ENCODE measurements at regions not wholly inside any gene's neighbourhood (a gene's known extent, or its start where the extent isn't known, plus 50 kb on each side); places are given as distances from the start of the nearest gene placed in this dataset.

DNA sequence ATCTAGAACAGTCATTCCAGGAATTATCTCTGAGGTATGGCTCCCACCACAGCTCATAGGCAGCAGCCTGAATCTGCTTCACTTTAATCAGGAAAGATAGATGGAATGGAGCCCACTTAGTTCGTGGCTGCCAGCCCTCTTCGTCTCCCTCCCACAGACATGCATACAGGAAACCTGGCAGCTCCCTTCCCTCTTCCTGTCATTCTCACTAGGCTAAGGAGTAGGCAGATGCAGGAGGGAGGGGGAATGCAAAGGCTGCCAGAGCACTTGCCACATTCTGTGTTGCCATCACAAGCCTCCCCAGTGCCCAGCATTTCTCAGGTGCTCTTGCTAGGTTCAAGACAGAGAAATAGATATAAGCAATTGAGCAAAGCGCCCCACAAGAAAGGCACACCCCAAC, 378.9 kb downstream of the ELAVL2 start:
- DNase-seq: no peak
- H3K4me3 Mint-ChIP-seq: no peak overlapping the region
- no peaks in the 10 kb centered on the region for H3K4me1 Mint-ChIP-seq
- peaks cover 0 to 3% (median 0%) of the 10 kb centered on the region in 3 donors for H3K27me3 Mint-ChIP-seq (ENCODE audit: low read depth in 3 of 3)
- H3K27ac Mint-ChIP-seq: no peak overlapping the region
- no peaks in the 10 kb centered on the region for H3K36me3 Mint-ChIP-seq
- H3K9me3 Mint-ChIP-seq: peaks cover 12 to 70% (median 27%) of the 10 kb centered on the region in 6 donors

DNA sequence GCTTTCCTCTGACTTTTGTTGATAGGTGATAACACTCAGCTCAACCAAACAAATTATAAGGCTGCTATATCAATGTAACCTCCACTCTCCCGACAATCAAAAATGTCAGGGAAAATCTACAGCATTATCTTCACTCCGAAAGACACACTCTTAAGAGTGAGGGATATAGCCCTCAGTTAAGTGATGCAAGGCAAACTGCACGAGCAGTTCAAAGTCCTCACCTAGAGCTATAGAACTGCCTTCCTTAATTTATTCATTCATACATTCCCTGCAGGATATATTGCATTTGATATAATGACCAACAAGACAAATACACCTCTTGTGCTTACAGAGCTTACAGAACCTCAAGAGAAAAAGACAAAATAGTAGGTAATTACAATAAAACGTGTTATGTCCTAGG, 378.1 kb downstream of the ELAVL2 start:
- DNase-seq: no peak
- Mint-ChIP-seq H3K27ac (no peak overlapping the region), H3K27me3 (ENCODE audit: low read depth in 3 of 3) (peaks cover 0 to 3% (median 0%) of the 10 kb centered on the region in 3 donors), H3K36me3 (peaks cover 0 to under 1% (median 0%) of the 10 kb centered on the region in 3 donors), H3K9me3 (peaks cover 13 to 67% (median 26%) of the 10 kb centered on the region in 6 donors), H3K4me3 (no peak overlapping the region), H3K4me1 (no peaks in the 10 kb centered on the region)

DNA sequence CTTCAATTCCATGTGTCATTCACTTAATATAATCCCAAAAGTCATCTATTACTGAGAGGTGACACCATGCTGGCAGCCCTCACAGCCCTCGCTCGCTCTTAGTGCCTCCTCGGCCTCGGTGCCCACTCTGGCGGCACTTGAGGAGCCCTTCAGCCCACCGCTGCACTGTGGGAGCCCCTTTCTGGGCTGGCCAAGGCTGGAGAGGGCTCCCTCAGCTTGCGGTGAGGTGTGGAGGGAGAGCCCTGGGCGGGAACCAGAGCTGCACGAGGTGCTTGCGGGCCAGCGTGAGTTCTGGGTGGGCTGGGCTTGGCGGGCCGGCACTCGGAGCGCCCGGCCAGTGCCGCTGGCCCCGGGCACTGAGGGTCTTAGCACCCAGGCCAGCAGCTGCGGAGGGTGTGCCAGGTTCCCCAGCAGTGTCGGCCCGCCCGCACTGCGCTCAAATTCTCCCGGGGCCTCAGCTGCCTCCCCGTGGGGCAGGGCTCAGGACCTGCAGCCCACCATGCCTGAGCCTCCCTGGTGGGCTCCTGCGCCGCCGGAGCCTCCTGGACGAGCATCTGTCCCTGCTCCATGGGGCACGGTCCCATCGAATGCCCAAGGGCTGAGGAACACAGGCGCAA, 374.1 kb downstream of the ELAVL2 start:
- Mint-ChIP-seq H3K27me3 (ENCODE audit: low read depth in 3 of 3) (peaks cover 0 to 2% (median 1%) of the 10 kb centered on the region in 3 donors), H3K4me1 (no peaks in the 10 kb centered on the region), H3K36me3 (peaks cover 0 to 6% (median 0%) of the 10 kb centered on the region in 3 donors), H3K4me3 (no peak overlapping the region), H3K27ac (no peak overlapping the region), H3K9me3 (peaks cover 2 to 56% (median 20%) of the 10 kb centered on the region in 6 donors)
- no peak for DNase-seq

DNA sequence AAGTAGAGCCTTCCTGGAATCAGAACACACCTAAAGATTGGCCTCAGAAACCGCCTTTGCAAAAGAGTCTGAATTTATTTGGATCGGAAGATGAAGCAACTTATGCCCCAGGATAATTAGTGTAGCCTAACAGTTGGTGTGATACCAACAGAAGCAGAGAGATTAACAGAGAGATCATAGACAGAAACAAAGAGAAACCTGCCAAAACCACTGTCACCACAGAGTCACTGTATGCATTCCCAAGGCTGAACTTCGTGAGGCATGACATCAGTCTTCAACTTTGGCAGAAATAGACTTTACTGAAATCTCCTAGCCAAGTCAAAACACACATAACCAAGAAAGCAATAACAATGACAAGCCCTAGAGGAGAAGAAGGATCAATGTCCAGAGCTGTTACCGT, 361.8 kb downstream of the ELAVL2 start:
- peaks cover 20 to 44% (median 31%) of the 10 kb centered on the region in 6 donors for H3K9me3 Mint-ChIP-seq
- no peak for DNase-seq
- H3K36me3 Mint-ChIP-seq: no peaks in the 10 kb centered on the region
- H3K27ac Mint-ChIP-seq: no peak overlapping the region
- H3K4me3 Mint-ChIP-seq: no peak overlapping the region
- no peaks in the 10 kb centered on the region for H3K27me3 Mint-ChIP-seq (ENCODE audit: low read depth in 3 of 3)
- no peaks in the 10 kb centered on the region for H3K4me1 Mint-ChIP-seq

DNA sequence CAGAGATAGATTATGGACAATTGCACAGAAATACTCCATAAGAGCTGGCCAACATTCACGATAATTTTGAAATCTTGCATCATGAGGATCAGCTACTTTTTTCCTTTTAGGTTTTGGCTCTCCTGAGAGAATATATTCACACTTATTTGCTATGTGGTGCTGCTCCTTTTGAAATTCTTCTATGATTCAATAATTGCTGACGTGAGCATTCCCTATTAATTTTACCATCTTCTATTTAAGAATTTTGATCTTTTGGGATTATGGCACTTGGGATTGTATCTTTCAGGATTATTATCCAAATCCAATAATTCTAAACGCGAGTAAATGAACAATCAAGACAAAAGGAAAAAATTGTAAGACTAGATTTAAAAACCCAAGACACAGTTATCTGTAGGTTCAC, 358.8 kb downstream of the ELAVL2 start:
- H3K36me3 Mint-ChIP-seq: no peaks in the 10 kb centered on the region
- H3K27ac Mint-ChIP-seq: no peak overlapping the region
- H3K4me1 Mint-ChIP-seq: no peaks in the 10 kb centered on the region
- no peak for DNase-seq
- no peak overlapping the region for H3K4me3 Mint-ChIP-seq
- H3K27me3 Mint-ChIP-seq (ENCODE audit: low read depth in 3 of 3): no peaks in the 10 kb centered on the region
- H3K9me3 Mint-ChIP-seq: peaks cover 22 to 47% (median 33%) of the 10 kb centered on the region in 6 donors

DNA sequence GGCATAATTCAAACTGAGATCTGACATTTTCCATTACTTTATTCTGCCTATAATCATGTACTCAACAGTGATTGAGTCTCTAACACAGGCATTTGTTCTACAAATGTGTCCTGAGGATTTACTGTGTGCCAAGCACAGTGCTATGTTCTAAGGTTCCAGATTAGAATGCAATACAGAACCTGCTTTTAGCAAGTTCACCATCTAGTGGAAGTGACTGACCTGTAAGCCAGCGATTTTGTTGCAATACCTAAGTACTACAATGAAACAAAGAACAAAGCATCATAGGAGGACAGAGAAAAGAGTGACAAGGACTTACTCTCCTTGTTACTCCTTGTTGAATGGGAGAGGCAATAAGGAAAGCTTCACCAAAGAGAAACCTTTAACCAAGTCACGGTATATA, 348.1 kb downstream of the ELAVL2 start:
- Mint-ChIP-seq H3K9me3 (peaks cover 11 to 43% (median 19%) of the 10 kb centered on the region in 6 donors), H3K36me3 (peaks cover 0 to 3% (median 0%) of the 10 kb centered on the region in 3 donors), H3K27ac (no peak overlapping the region), H3K4me3 (no peak overlapping the region), H3K27me3 (ENCODE audit: low read depth in 3 of 3) (peaks cover 0 to 2% (median 0%) of the 10 kb centered on the region in 3 donors), H3K4me1 (no peaks in the 10 kb centered on the region)
- DNase-seq: no peak

DNA sequence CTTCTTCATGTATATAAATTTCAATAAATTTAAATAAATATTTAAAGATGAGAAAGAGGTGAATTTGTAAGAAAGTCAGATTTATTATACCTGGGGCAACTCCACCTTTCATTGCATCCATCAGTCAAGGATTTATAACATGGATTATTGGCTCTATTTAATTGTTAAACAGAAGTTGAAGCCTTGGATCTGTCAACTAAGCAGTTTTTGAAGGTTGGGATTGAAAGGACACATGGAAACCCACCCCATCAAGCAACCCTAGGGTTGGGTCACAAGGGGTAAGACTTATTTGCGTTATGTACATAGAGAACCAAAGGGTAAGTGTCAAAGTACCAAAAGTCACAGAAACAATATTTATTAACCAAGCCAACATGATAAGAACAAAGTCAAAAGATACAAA, 342.5 kb downstream of the ELAVL2 start:
- Mint-ChIP-seq H3K4me1 (no peaks in the 10 kb centered on the region), H3K9me3 (peaks cover 8 to 49% (median 19%) of the 10 kb centered on the region in 6 donors), H3K27me3 (ENCODE audit: low read depth in 3 of 3) (peaks cover 0 to 2% (median 0%) of the 10 kb centered on the region in 3 donors), H3K36me3 (peaks cover 0 to 4% (median 3%) of the 10 kb centered on the region in 3 donors), H3K27ac (no peak overlapping the region), H3K4me3 (no peak overlapping the region)
- DNase-seq: no peak

DNA sequence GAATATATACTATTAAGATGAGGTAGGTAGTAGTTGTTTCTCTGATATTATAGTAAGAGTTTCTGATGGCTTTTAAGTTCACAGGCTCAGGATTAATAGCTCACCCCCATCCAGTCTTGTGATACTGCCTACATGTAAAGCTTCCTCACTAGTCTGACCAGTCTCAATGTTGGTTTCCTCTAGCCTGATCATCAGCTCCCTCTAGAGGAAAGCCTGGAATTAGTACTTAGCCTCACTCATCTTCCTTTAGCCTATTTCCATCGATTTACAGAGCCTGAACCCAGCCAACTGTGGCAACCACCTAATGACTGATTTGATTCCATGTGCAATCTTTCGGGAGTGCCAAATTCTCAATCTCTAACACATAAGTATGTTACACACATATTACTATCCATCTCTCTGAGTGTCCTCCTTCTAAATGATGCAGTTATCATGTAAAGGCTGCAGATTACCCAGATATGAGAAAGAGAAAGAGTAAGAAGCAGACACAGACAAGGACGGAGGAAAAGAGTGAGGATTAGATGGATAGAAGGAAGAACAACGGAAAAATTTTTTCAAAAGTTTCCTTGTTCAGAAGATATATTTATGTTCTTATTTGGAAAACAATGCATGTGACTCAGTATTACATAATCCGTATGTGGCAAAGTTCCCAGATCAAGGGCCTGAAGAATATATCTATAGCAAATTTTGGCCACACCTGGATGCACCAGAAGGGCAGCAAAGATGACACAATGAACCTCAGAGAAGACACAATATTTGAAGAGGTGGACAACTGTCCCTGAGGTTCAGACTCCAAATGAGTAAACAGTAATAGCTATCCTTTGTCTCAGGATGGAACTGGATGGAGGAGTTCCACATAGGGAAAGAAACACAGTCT, 333.7 kb downstream of the ELAVL2 start:
- H3K27ac Mint-ChIP-seq: no peak overlapping the region

DNA sequence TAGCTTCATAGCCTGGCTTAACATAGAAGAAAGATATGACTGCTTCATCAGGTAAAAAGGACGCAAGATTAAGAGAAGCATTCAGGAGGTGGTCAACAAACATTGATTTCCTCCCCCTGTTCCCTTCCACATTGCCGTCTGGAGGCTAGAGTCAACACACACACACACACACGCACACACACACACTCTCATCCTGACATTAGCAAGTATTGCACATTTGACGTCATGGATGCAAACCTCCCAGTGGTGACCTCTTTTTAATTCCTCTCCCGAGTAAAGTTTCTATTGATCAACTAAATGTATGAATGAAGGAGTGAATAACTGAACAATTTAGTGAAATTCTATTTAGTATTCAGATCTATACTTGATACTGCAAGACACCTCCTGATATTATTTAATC, 332.8 kb downstream of the ELAVL2 start:
- Mint-ChIP-seq H3K9me3 (peaks cover 4 to 15% (median 9%) of the 10 kb centered on the region in 6 donors), H3K4me1 (no peaks in the 10 kb centered on the region), H3K27ac (no peak overlapping the region), H3K27me3 (ENCODE audit: low read depth in 3 of 3) (no peaks in the 10 kb centered on the region), H3K4me3 (no peak overlapping the region), H3K36me3 (no peaks in the 10 kb centered on the region)
- no peak for DNase-seq

More for the DNA sequence above, 333.7 kb downstream of the ELAVL2 start:
- no peaks in the 10 kb centered on the region for H3K27me3 Mint-ChIP-seq (ENCODE audit: low read depth in 3 of 3)
- no peaks in the 10 kb centered on the region for H3K36me3 Mint-ChIP-seq
- no peak overlapping the region for H3K4me3 Mint-ChIP-seq
- H3K9me3 Mint-ChIP-seq: peaks cover 0 to 12% (median 8%) of the 10 kb centered on the region in 6 donors
- DNase-seq: no peak
- H3K4me1 Mint-ChIP-seq: no peaks in the 10 kb centered on the region

DNA sequence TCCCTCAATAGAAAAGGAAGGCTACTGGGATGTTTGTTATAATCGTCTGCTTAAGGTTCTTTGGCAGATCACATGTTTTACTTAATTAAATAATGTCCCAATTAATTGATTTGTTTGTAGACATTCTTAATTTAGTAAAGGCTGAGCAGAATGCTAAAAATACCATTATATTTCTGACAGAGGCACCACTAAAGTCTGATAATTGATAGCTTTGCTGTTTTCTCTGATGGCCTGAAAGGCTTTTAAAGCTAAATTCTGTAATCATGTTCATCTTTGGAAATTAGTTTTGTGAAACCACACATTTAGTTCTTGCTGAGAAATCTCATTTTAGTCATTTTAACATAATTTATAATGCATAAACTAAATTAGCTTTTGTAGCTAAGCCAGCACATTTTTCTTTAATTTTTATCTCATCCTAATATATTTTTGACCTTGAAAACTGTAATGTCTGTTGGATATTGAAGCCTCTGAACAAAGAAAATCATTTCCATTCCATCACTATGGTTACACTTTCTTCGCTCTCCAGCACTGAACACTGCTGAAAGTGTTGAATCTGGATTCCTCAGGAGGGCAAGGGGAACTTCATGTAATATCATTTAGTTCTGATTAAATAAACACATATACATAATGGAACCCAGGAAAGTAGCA, 329.4 kb downstream of the ELAVL2 start:
- Mint-ChIP-seq H3K4me3 (no peak overlapping the region), H3K9me3 (peaks cover 4 to 26% (median 18%) of the 10 kb centered on the region in 6 donors), H3K36me3 (no peaks in the 10 kb centered on the region), H3K27ac (no peak overlapping the region), H3K27me3 (ENCODE audit: low read depth in 3 of 3) (no peaks in the 10 kb centered on the region), H3K4me1 (no peaks in the 10 kb centered on the region)
- DNase-seq: no peak

DNA sequence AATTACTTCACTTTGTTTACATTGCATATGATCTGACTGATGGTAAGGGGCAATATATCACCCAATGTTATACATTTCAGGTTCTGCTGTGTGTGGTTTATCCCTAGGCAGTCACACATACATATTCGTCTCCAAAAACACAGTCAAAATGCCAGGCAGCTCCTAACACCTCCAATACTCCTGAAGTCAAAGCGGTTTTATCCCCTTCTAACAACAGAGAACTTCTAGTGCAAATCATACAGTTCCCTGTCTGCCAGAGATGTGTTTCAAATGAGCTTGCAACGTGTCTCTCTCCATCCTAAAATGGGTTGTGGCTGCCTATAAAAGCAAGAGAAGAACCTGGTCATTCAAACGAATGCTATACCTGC, 328.9 kb downstream of the ELAVL2 start:
- no peaks in the 10 kb centered on the region for H3K4me1 Mint-ChIP-seq
- no peaks in the 10 kb centered on the region for H3K36me3 Mint-ChIP-seq
- no peaks in the 10 kb centered on the region for H3K27me3 Mint-ChIP-seq (ENCODE audit: low read depth in 3 of 3)
- H3K4me3 Mint-ChIP-seq: no peak overlapping the region
- no peak for DNase-seq
- H3K9me3 Mint-ChIP-seq: peaks cover 4 to 29% (median 18%) of the 10 kb centered on the region in 6 donors
- no peak overlapping the region for H3K27ac Mint-ChIP-seq

DNA sequence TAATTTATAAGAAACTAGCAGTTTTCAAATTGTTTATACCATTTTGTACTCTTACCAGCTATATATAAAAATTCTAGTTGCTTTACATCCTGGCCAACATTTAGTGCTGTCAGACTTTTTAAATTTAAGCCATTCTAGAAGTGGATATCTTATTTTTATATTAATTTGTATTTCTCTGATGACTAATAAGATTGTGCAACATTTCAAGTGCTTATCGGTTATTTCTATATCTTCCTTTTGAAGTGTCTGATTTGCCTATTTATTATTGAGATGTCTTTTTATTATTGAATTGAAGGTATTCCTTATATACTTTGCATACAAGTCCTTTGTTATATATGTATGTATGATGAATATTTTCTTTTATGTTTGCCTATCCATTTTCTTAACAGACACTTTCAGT, 324.0 kb downstream of the ELAVL2 start:
- no peaks in the 10 kb centered on the region for H3K36me3 Mint-ChIP-seq
- no peaks in the 10 kb centered on the region for H3K4me1 Mint-ChIP-seq
- H3K27ac Mint-ChIP-seq: no peak overlapping the region
- no peak for DNase-seq
- H3K27me3 Mint-ChIP-seq (ENCODE audit: low read depth in 3 of 3): peaks cover 0 to 4% (median 0%) of the 10 kb centered on the region in 3 donors
- H3K4me3 Mint-ChIP-seq: no peak overlapping the region
- peaks cover 4 to 39% (median 22%) of the 10 kb centered on the region in 6 donors for H3K9me3 Mint-ChIP-seq

DNA sequence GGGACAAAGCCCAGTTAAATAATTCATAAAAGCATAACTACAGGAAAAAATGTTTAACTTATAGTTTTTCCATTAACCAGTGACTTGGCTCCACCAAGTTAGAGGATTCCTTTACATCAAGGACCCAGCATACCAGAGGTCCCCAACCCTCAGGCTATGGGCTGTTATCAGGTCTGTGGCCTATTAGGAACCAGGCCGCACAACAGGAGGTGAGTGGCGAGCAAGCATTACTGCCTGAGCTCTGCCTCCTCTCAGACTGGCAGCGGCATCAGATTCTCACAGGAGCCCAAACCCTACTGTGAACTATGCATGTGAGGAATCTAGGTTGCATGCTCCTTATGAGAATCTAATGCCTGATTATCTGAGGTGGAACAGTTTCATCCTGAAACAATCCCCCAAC, 303.1 kb downstream of the ELAVL2 start:
- H3K9me3 Mint-ChIP-seq: peaks cover 12 to 59% (median 39%) of the 10 kb centered on the region in 6 donors
- no peak overlapping the region for H3K4me3 Mint-ChIP-seq
- no peak overlapping the region for H3K27ac Mint-ChIP-seq
- no peaks in the 10 kb centered on the region for H3K4me1 Mint-ChIP-seq
- no peaks in the 10 kb centered on the region for H3K36me3 Mint-ChIP-seq
- peaks cover 0 to 4% (median 2%) of the 10 kb centered on the region in 3 donors for H3K27me3 Mint-ChIP-seq (ENCODE audit: low read depth in 3 of 3)
- no peak for DNase-seq

DNA sequence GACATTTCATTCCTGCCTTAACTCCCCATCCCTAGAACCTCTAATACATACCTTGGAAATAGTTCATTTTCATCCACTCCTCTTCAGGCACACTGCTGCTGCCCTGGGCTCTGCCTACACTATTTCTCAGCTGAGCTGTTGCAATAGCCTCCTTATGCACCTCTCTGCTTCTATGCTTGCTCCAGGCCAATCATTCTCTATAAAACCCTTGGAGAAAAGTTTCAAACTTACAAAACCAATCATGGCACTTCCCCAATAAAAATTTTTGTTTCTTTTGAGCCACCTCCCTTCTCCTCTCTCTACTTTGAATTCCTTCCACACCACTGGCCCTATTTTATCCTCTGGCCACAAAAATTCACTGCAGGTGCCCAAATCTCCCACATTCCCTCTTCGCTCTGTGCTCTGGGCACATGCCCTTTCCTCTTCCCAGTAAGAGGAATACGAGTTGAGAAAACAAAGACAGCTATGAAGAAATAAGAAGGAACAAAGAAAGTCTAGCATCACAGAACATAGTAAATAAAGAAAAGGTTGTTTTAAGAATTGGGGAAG, 301.4 kb downstream of the ELAVL2 start:
- Mint-ChIP-seq H3K4me1 (no peaks in the 10 kb centered on the region), H3K9me3 (peaks cover 15 to 53% (median 32%) of the 10 kb centered on the region in 6 donors), H3K36me3 (no peaks in the 10 kb centered on the region), H3K27me3 (ENCODE audit: low read depth in 3 of 3) (peaks cover 0 to 4% (median 2%) of the 10 kb centered on the region in 3 donors), H3K4me3 (no peak overlapping the region), H3K27ac (no peak overlapping the region)
- no peak for DNase-seq
